Globus pallidus (tissue), 1 donor: ENCODE measurements at regions not wholly inside any gene's neighbourhood (a gene's known extent, or its start where the extent isn't known, plus 50 kb on each side); places are given as distances from the start of the nearest gene placed in this dataset.

Experiments
- DNase-seq: peaks from one replicate; pipeline ENCODE4 v3.0.0-alpha.2; 2015; ENCODE audit warnings: low spot score

GRCh38 chr20:11832397-11832796 lies 85.3 kb upstream of the BTBD3 start:
- no peak for DNase-seq

DNA sequence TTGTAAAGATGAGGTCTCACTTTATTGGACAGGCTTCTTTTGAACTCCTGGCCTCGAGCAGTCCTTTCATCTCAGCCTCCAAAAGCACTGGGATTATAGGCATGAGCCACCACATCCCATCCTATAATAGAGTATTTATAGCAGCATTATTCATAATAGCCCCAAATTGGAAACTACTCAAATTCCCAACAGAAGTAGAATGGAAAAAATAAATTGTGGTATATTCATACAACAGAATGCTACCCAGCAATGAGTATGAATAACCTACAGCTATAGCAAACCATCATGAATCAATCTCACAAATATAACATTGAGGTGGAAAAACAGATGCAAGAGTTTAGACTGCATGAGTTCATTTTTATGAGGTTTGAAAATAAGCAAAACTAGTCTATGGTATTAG lies 84.8 kb upstream of the BTBD3 start:
- no peak for DNase-seq

GRCh38 chr20:11833825-11834224 lies 83.9 kb upstream of the BTBD3 start:
- no peak for DNase-seq

GRCh38 chr20:11838076-11838636 lies 79.5 kb upstream of the BTBD3 start:
- DNase-seq, result peak; percentile 2

- DNase-seq, result no peak
Measured at GRCh38 chr20:11841972-11842461, 75.7 kb upstream of the BTBD3 start.

GRCh38 chr20:11843289-11843688 lies 74.4 kb upstream of the BTBD3 start:
- DNase-seq, result no peak

GRCh38 chr20:11844691-11845090 lies 73.0 kb upstream of the BTBD3 start:
- no peak for DNase-seq

DNA sequence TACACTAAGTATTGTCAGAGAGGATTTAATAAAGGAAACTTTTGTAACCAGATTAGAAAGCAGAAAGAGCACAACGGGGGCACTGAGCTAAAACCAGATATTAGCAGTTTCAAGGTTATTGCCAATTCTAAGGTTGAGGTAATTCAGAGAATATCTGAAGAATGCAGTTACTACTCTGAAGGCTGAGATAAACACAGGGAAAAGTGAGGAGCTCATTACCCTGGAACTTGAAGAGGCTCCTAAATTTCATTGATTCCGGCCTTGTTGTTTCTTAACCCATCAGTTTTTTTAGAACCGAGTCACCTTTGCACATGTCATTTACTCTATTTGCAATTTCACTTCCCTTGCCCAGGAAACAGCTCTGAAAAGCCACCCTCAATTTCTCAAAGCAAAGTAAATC lies 72.4 kb upstream of the BTBD3 start:
- no peak for DNase-seq

GRCh38 chr20:11846131-11846530 lies 71.6 kb upstream of the BTBD3 start:
- DNase-seq, result no peak

DNA sequence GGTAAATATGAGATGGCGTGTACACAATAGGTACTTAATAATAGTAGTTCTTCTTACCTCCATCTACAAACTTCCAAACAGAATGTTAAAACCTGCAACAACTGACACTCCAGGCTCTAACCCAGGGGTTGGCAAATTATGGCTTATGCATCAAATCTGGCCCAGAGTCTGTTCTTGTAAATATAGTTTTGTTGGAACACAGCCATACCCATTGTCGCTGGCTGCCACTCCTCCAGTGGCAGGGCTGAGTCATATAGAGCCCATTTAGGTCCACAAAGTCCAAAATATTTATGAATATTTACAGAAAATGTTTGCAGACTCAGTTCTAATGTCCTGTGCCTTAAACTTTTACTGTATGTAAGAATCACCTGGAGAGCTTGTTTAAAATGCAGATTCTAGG lies 69.9 kb upstream of the BTBD3 start:
- DNase-seq, result no peak

GRCh38 chr20:11849270-11849915 lies 68.3 kb upstream of the BTBD3 start:
- no peak for DNase-seq

DNA sequence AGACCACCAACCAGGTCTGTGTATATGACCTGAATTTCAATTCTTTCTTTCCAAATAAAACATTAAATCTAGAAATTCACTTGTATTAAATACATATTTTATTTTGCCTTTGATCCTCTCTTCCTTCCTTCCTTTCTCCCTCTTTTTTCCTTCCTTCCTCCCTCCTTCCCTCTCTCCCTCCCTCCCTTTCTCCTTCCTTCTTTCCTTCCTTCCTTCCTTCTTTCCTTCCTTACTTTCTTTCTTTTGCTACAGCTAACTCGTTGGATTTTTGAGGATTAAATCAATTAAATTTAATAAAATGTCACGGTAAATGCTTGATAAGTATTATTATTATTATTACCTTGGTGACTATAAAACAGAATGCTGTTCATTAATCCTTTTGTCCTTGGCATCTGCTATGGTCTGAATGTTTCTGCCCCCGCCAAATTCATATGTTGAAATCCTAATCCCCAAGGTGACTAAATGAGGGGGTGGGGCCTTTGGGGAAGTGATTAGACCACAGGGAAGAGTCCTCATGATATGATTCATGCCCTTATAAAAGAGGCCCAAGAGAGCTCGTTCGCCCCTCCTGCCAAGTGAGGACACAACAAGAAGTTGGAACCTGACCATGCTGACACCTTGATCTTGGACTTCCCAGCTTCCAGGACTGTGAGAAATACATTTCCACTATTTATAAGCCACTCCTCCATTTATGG lies 67.6 kb upstream of the BTBD3 start:
- DNase-seq, result no peak

DNA sequence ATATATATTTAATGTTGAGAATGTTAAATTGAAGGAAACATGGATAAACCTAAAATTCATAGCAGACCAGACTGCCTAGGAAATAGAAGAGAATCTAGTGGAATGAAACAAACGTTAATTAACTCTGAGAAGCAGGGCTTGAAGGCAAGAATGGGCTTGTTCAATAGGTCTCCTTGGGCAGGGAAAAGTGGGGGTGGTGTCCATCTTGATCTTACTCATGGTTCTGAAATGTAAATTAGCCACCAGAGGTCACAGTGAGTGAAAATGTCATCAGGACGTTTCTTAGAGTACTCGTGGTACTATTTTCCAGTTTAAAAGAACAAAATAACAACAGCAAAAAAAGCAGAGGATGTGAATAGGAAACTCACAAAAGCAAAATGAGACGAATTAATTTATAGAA lies 66.8 kb upstream of the BTBD3 start:
- DNase-seq, result no peak

DNA sequence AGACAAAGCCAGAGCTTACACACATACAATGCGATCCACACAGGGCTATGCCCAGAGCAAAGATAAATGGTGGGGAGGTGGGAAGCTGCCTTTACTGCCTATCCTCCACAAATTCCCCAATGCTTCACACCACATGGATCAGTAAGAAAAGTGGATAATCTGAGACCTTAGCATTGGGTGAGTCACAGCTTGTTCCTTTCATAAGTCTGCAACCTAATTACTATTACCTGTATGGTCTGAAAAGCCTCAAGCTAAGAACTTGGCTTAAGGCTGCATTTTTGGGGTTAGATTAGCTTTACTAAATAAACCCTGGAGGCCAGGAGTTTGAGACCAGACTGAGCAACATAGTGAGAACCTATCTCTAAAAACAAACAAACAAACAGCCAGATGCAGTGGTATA lies 66.0 kb upstream of the BTBD3 start:
- DNase-seq, result no peak

GRCh38 chr20:11852189-11852588 lies 65.5 kb upstream of the BTBD3 start:
- DNase-seq, result no peak

DNA sequence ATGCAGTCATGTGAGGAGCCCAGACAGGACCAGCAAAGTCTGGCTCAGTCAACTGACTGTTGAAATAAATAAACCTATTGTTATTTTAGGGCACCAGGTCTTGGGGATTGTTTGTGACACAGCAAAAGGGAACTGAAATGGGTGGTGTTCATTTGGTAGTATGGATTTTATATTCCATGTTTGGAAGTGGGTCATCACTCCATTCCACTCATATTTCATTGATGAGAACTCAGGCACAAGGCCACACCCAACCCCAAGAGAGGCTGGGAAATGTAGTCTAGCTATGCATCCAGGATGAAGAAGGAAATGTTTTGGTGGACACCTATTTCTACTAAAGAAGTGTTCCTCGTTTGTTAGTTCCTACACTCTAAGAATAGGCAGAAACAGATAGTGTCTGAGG lies 64.9 kb upstream of the BTBD3 start:
- no peak for DNase-seq

DNA sequence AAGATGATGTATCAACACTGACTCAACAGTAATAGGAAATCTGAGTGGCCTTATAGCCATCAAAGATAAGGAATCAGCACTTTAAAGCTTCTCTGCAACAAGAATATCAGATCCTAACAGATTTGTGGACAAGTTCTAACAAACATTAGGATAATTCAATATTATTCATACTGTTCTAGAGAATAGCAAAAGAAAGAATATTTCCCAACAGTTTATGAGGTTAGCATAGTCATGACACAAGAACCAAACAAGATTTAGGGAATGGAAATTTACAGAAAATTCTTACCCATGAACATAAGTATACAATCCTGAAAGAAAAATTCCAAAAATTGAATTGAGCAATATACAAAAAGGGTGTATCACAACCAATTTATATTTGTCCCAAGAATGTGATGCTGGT lies 64.3 kb upstream of the BTBD3 start:
- no peak for DNase-seq

DNA sequence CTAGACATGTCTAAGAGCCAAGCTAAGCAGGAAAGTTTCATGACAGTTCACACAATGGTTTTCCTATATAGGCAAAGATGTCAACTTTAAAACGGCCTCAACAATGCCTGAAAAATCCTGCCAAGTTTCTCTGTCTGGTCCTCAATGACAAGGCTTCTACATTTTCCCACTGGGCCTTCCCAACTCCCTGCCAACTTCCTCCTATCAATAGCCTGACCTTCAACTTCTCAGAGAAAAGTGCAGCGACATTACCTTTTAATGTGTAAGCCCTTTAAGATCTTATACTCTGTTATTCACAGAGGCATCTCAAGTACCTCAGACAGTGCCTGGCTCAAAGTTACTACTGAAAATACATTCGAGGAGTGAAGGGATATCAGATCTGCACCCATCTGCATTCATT lies 56.2 kb upstream of the BTBD3 start:
- DNase-seq, result no peak

DNA sequence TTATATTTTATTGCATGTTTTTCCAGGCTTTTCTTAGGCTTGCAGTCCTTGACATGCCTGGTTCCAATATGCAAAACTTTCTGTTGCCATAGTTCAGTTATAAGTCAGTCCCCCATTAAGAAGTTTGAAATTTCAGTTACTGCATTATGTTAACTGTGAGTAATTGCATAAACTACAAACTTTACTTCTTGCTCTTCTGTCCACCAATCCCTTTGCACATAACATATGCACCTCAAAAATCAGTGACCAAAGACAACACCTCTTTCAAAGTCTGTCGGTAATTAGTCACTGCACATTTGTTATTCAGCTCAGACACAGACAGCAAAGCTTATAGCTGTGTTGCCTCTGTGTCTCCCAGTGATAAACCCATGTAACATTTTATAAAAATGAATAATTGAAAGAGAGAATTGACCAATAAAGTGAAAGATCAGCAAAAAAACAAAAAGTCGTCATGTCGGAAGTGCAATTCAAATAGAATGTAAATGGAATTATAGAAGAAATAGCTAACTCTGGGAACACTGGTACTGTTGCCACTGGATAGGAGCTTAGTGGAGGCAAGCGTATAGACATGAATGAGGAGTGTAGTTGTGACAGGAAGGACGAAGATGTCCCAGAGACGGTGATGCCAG lies 50.3 kb upstream of the BTBD3 start:
- no peak for DNase-seq
